OCI-LY1 (cell line): ENCODE measurements at regions not wholly inside any gene's neighbourhood (a gene's known extent, or its start where the extent isn't known, plus 50 kb on each side); places are given as distances from the start of the nearest gene placed in this dataset.

Source experiments
- H2AFZ ChIP-seq: fragments of 200-600 bp; sonication (generic), shearing (Covaris generic); 2 replicates; pipeline ENCODE4 v1.6.0; 2014; ENCODE audit warnings: antibody characterized with exemption, mild to moderate bottlenecking, low read length
- H3F3A ChIP-seq: fragments of 200-600 bp; sonication (generic), shearing (Covaris generic); 2 replicates; pipeline ENCODE4 v1.6.0; 2014; ENCODE audit warnings: mild to moderate bottlenecking, antibody characterized with exemption, low read length, moderate library complexity; ENCODE audit not compliant: insufficient read depth
- H3K27ac ChIP-seq: fragments of 200-600 bp; sonication (generic); 2 replicates; pipeline ENCODE4 v1.5.1; 2014; ENCODE audit warnings: low read length, mixed run types, mild to moderate bottlenecking, low read depth; ENCODE audit not compliant: poor library complexity, severe bottlenecking
- H3K27me3 ChIP-seq: fragments of 200-600 bp; sonication (generic); 2 replicates; pipeline ENCODE4 v1.6.0; 2014; ENCODE audit warnings: antibody characterized with exemption, mild to moderate bottlenecking, low read length, moderate library complexity; ENCODE audit not compliant: insufficient read depth
- H3K36me3 ChIP-seq: fragments of 200-600 bp; sonication (generic); 2 replicates; pipeline ENCODE4 v1.6.1; 2014; ENCODE audit warnings: mild to moderate bottlenecking, antibody characterized with exemption, low read length, moderate library complexity, mixed read lengths; ENCODE audit not compliant: insufficient read depth
- H3K4me1 ChIP-seq: fragments of 200-600 bp; sonication (generic); 2 replicates; pipeline ENCODE4 v1.5.1; 2014; ENCODE audit warnings: mild to moderate bottlenecking, low read length, moderate library complexity; ENCODE audit not compliant: insufficient read depth, severe bottlenecking
- H3K4me2 ChIP-seq: fragments of 200-600 bp; sonication (generic), shearing (Covaris generic); 2 replicates; pipeline ENCODE4 v1.6.1; 2014; ENCODE audit warnings: low read length
- H3K4me3 ChIP-seq: fragments of 200-600 bp; sonication (generic); 2 replicates; pipeline ENCODE4 v1.5.1; 2014; ENCODE audit warnings: low read length, low read depth, mild to moderate bottlenecking, mixed read lengths; ENCODE audit not compliant: poor library complexity, severe bottlenecking
- H3K79me2 ChIP-seq: fragments of 200-600 bp; shearing (Covaris generic); 2 replicates; pipeline ENCODE4 v1.6.1; 2016; ENCODE audit warnings: mixed run types, low read length, mixed read lengths; ENCODE audit not compliant: insufficient read depth
- H3K9ac ChIP-seq: fragments of 200-600 bp; sonication (generic), shearing (Covaris generic); 2 replicates; pipeline ENCODE4 v1.6.1; 2014; ENCODE audit warnings: mild to moderate bottlenecking, low read length, mixed read lengths
- H3K9me2 ChIP-seq: fragments of 200-600 bp; sonication (generic), shearing (Covaris generic); 2 replicates; pipeline ENCODE4 v1.6.1; 2014; ENCODE audit warnings: low read depth, mild to moderate bottlenecking, low read length, mixed read lengths
- H3K9me3 ChIP-seq: fragments of 200-600 bp; shearing (Covaris generic); 2 replicates; pipeline ENCODE4 v1.6.1; 2014; ENCODE audit warnings: low read length, mixed read lengths
- H4K20me1 ChIP-seq: fragments of 200-600 bp; sonication (generic), shearing (Covaris generic); 2 replicates; pipeline ENCODE4 v1.6.0; 2016; ENCODE audit warnings: mild to moderate bottlenecking, low read length; ENCODE audit not compliant: insufficient read depth
- EZH2 ChIP-seq: fragments of 200-600 bp; sonication (generic), shearing (Covaris generic); IDR thresholded peaks from 2 replicates; pipeline ENCODE4 v1.8.0; 2017; ENCODE audit warnings: borderline replicate concordance, mixed run types, mild to moderate bottlenecking, antibody characterized with exemption, low read length, moderate library complexity, mixed read lengths
- TF ChIP-seq, protein P1 (sequence below): fragments of 200-600 bp; sonication (generic), shearing (Covaris generic); IDR thresholded peaks from 2 replicates; pipeline ENCODE4 v1.5.1; 2017; ENCODE audit warnings: mild to moderate bottlenecking, antibody characterized with exemption, low read length, moderate library complexity, mixed read lengths

DNA sequence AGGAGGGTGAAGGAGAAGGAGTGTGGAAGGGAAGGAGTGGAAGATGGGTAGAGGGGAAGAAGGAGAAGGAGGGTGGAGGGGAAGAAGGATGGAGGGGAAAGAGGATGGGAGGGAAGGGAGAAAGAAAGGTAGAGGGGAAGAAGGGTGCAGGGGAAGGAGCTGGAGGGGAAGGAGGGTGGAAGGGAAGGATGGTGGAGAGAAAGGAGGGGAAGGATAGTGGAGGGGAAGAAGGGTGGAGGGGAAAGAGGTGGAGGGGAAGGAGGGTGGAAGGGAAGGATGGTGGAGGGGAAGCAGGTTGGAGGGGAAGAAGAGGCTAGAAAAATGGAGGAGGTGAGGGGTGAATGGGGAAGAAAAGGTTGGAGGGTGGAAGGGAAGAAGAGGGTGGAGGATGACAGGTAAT, 927.9 kb downstream of the UQCRFS1 start:
- Histone ChIP-seq H3K9ac (no peak overlapping the region), H3F3A (no peaks in the 10 kb centered on the region), H3K9me3 (no peaks in the 10 kb centered on the region), H3K27me3 (no peaks in the 10 kb centered on the region), H3K27ac (no peak overlapping the region), H3K79me2 (no peaks in the 10 kb centered on the region), H3K4me3 (no peak overlapping the region), H3K4me1 (no peaks in the 10 kb centered on the region), H3K4me2 (no peak overlapping the region), H3K9me2 (no peaks in the 10 kb centered on the region), H2AFZ (no peak overlapping the region), H4K20me1 (no peaks in the 10 kb centered on the region), H3K36me3 (no peaks in the 10 kb centered on the region)
- no peak for TF ChIP-seq EZH2
- TF ChIP-seq, protein P1, sequence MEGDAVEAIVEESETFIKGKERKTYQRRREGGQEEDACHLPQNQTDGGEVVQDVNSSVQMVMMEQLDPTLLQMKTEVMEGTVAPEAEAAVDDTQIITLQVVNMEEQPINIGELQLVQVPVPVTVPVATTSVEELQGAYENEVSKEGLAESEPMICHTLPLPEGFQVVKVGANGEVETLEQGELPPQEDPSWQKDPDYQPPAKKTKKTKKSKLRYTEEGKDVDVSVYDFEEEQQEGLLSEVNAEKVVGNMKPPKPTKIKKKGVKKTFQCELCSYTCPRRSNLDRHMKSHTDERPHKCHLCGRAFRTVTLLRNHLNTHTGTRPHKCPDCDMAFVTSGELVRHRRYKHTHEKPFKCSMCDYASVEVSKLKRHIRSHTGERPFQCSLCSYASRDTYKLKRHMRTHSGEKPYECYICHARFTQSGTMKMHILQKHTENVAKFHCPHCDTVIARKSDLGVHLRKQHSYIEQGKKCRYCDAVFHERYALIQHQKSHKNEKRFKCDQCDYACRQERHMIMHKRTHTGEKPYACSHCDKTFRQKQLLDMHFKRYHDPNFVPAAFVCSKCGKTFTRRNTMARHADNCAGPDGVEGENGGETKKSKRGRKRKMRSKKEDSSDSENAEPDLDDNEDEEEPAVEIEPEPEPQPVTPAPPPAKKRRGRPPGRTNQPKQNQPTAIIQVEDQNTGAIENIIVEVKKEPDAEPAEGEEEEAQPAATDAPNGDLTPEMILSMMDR, result no peak

DNA sequence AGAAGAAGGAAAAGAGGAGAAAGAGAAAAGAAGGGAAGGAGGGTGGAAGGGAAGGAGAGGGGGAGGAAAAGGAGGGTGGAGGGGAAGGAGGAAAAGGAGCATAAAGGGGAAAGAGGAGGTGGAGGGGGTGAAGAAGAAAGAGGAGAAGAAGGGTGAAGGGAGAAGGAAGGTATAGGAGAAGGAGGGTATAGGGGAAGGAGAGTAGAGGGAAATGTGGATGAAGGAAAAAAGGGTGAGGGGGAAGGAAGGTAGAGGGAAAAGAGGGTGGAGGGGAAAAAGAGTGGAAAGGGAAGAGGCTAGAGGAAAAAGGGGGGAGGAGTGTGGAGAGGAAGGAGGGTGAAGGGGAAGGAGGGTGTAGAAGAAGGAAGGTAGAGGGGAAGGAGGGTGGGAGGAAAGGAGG, 928.6 kb downstream of the UQCRFS1 start:
- Histone ChIP-seq H3K4me1 (no peaks in the 10 kb centered on the region), H3K9ac (no peak overlapping the region), H3K4me2 (no peak overlapping the region)

DNA sequence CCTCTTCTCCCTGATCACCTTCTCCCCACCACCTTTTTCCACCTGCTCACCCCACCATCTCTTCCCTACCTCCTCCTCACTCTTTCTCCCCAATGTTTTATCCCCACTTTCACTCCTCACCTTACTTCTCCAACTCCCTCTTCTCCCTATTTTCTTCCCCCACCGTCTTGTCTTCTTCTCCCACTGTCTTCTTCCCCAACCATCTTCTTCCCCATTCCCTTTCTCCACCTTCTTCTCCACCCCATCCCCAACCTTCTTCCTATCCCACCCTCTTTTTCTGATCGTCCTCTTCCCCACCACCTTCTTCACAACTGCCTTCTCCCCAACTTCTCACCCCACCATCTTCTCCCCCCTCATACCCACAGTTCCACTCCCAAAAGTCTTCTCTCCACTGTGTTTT, 929.4 kb downstream of the UQCRFS1 start:
- Histone ChIP-seq H3K4me1 (no peaks in the 10 kb centered on the region), H4K20me1 (no peaks in the 10 kb centered on the region), H3K27ac (no peak overlapping the region), H2AFZ (no peak overlapping the region), H3K27me3 (no peaks in the 10 kb centered on the region), H3F3A (no peaks in the 10 kb centered on the region), H3K4me2 (no peak overlapping the region), H3K79me2 (no peaks in the 10 kb centered on the region), H3K36me3 (no peaks in the 10 kb centered on the region), H3K9me2 (no peaks in the 10 kb centered on the region), H3K9ac (no peak overlapping the region), H3K4me3 (no peak overlapping the region), H3K9me3 (no peaks in the 10 kb centered on the region)
- TF ChIP-seq EZH2, result no peak
- TF ChIP-seq, protein P1, result no peak

More for the DNA sequence above, 928.6 kb downstream of the UQCRFS1 start:
- no peak overlapping the region for H2AFZ ChIP-seq
- no peak overlapping the region for H3K4me3 ChIP-seq
- no peaks in the 10 kb centered on the region for H4K20me1 ChIP-seq
- H3K9me2 ChIP-seq, result no peaks in the 10 kb centered on the region
- no peaks in the 10 kb centered on the region for H3K79me2 ChIP-seq
- H3K36me3 ChIP-seq, result no peaks in the 10 kb centered on the region
- no peaks in the 10 kb centered on the region for H3K27me3 ChIP-seq
- H3F3A ChIP-seq, result no peaks in the 10 kb centered on the region
- H3K27ac ChIP-seq, result no peak overlapping the region
- no peaks in the 10 kb centered on the region for H3K9me3 ChIP-seq
- TF ChIP-seq, protein P1, result no peak
- no peak for TF ChIP-seq EZH2
